Osteoblast (primary cell): ENCODE measurements at regions not wholly inside any gene's neighbourhood (a gene's known extent, or its start where the extent isn't known, plus 50 kb on each side); places are given as distances from the start of the nearest gene placed in this dataset.
"Not testable (repeated sequence)": the region's sequence is repeated elsewhere in the genome, so short reads cannot be mapped to it uniquely, and the experiment has no call there.

ENCODE experiments used
- DNase-seq: peaks from one replicate; pipeline ENCODE4 v3.0.0; 2011; ENCODE audit warnings: low spot score, mixed read lengths; ENCODE audit not compliant: insufficient read length; ENCODE audit errors: missing footprints
- H2AFZ ChIP-seq: 2 replicates; pipeline ENCODE4 v1.6.0; 2011; ENCODE audit warnings: mild to moderate bottlenecking, low read length
- H3K27ac ChIP-seq: 2 replicates; pipeline ENCODE4 v1.5.1; 2011; ENCODE audit warnings: mild to moderate bottlenecking, low read depth, low read length, moderate library complexity
- H3K27me3 ChIP-seq: 2 replicates; pipeline ENCODE4 v1.6.0; 2012; ENCODE audit warnings: mild to moderate bottlenecking, control low read depth, inconsistent platforms, low read length, moderate library complexity; ENCODE audit not compliant: insufficient read depth
- H3K36me3 ChIP-seq: 2 replicates; pipeline ENCODE4 v1.5.1; 2011; ENCODE audit warnings: mild to moderate bottlenecking, low read length, control low read depth, moderate library complexity; ENCODE audit not compliant: insufficient read depth
- H3K4me1 ChIP-seq: 2 replicates; pipeline ENCODE4 v1.5.1; 2011; ENCODE audit warnings: mild to moderate bottlenecking, low read length, control low read depth, moderate library complexity; ENCODE audit not compliant: insufficient read depth
- H3K4me2 ChIP-seq: 2 replicates; pipeline ENCODE4 v1.6.0; 2011; ENCODE audit warnings: mild to moderate bottlenecking, low read length; ENCODE audit not compliant: insufficient read depth
- H3K4me3 ChIP-seq: fragments of 200-600 bp; sonication (generic); 3 replicates; pipeline ENCODE4 v1.5.1; 2012; ENCODE audit warnings: mild to moderate bottlenecking, low read length, inconsistent platforms; ENCODE audit not compliant: insufficient read depth
- H3K79me2 ChIP-seq: 2 replicates; pipeline ENCODE4 v1.6.0; 2012; ENCODE audit warnings: mild to moderate bottlenecking, low read length, control low read depth, inconsistent platforms; ENCODE audit not compliant: insufficient read depth
- H3K9me3 ChIP-seq: 2 replicates; pipeline ENCODE4 v1.5.1; 2011; ENCODE audit warnings: low read depth, low read length, control low read depth
- H4K20me1 ChIP-seq: 2 replicates; pipeline ENCODE4 v1.6.0; 2012; ENCODE audit warnings: mild to moderate bottlenecking, low read length, control low read depth; ENCODE audit not compliant: insufficient read depth
- TF ChIP-seq, protein P1 (sequence below): IDR thresholded peaks from 2 replicates; pipeline ENCODE4 v1.5.1; 2011; ENCODE audit warnings: mild to moderate bottlenecking, low read depth, low read length, moderate library complexity; ENCODE audit errors: extremely low read depth

- TF ChIP-seq, protein P1, sequence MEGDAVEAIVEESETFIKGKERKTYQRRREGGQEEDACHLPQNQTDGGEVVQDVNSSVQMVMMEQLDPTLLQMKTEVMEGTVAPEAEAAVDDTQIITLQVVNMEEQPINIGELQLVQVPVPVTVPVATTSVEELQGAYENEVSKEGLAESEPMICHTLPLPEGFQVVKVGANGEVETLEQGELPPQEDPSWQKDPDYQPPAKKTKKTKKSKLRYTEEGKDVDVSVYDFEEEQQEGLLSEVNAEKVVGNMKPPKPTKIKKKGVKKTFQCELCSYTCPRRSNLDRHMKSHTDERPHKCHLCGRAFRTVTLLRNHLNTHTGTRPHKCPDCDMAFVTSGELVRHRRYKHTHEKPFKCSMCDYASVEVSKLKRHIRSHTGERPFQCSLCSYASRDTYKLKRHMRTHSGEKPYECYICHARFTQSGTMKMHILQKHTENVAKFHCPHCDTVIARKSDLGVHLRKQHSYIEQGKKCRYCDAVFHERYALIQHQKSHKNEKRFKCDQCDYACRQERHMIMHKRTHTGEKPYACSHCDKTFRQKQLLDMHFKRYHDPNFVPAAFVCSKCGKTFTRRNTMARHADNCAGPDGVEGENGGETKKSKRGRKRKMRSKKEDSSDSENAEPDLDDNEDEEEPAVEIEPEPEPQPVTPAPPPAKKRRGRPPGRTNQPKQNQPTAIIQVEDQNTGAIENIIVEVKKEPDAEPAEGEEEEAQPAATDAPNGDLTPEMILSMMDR: no peak
These were observed 132.9 kb upstream of the BCOR start for GRCh38 chrX:40230646-40231045.

DNA sequence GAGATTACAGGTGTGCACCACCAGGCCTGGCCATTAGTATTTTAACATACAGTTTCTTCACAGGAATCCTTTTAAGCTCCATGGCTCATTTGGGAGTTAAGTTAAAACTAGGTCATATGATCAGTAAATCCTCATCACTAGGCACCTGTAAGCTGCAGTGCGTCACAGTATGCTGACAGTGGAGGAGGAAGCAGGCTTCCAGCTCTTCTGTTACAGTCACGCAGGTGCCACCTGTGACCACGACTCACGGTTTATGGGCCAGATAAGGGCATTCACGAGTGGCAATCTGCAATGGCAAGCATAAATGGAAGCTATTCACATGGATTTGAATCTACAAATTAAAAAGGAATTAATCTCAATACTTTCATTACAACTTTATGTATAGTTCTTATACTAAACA, 129.4 kb upstream of the BCOR start:
- H3K79me2 ChIP-seq: no peaks in the 10 kb centered on the region
- TF ChIP-seq, protein P1: no peak
- H3K27me3 ChIP-seq: no peaks in the 10 kb centered on the region
- H3K9me3 ChIP-seq: no peaks in the 10 kb centered on the region
- no peaks in the 10 kb centered on the region for H3K4me1 ChIP-seq
- H2AFZ ChIP-seq: no peak overlapping the region
- H3K4me3 ChIP-seq: no peak overlapping the region
- no peaks in the 10 kb centered on the region for H4K20me1 ChIP-seq
- no peak overlapping the region for H3K4me2 ChIP-seq
- no peak for DNase-seq
- no peak overlapping the region for H3K27ac ChIP-seq
- H3K36me3 ChIP-seq: no peaks in the 10 kb centered on the region

More at GRCh38 chrX:40230646-40231045, 132.9 kb upstream of the BCOR start:
- Histone ChIP-seq H3K4me3 (no peak overlapping the region), H3K79me2 (no peaks in the 10 kb centered on the region), H3K4me1 (no peaks in the 10 kb centered on the region), H3K27me3 (no peaks in the 10 kb centered on the region), H3K36me3 (no peaks in the 10 kb centered on the region), H4K20me1 (no peaks in the 10 kb centered on the region), H3K4me2 (no peak overlapping the region), H2AFZ (no peak overlapping the region), H3K27ac (no peak overlapping the region), H3K9me3 (no peaks in the 10 kb centered on the region)
- no peak for DNase-seq

GRCh38 chrX:40224658-40225057, 126.9 kb upstream of the BCOR start:
- H2AFZ ChIP-seq: no peak overlapping the region
- H3K27ac ChIP-seq: no peak overlapping the region
- no peaks in the 10 kb centered on the region for H3K36me3 ChIP-seq
- no peaks in the 10 kb centered on the region for H3K79me2 ChIP-seq
- H4K20me1 ChIP-seq: no peaks in the 10 kb centered on the region
- no peak overlapping the region for H3K4me2 ChIP-seq
- no peaks in the 10 kb centered on the region for H3K4me1 ChIP-seq
- H3K9me3 ChIP-seq: no peaks in the 10 kb centered on the region
- TF ChIP-seq, protein P1: no peak
- no peaks in the 10 kb centered on the region for H3K27me3 ChIP-seq
- DNase-seq: no peak
- H3K4me3 ChIP-seq: no peak overlapping the region

GRCh38 chrX:40222612-40223011, 124.9 kb upstream of the BCOR start:
- not testable (repeated sequence) for H2AFZ ChIP-seq, DNase-seq, H3K4me2 ChIP-seq, H3K27ac ChIP-seq, H3K36me3 ChIP-seq, H3K4me3 ChIP-seq, H3K4me1 ChIP-seq, H3K79me2 ChIP-seq, H3K27me3 ChIP-seq, H4K20me1 ChIP-seq, H3K9me3 ChIP-seq
